HCT116 (cell line): ENCODE measurements at regions not wholly inside any gene's neighbourhood (a gene's known extent, or its start where the extent isn't known, plus 50 kb on each side); places are given as distances from the start of the nearest gene placed in this dataset.

Experiments used
- ATAC-seq: fragments of 200-7000 bp; cut with Tn5 transposase; 2 replicates; pipeline ENCODE4 v1.9.1; 2020; ENCODE audit warnings: mild to moderate bottlenecking, moderate library complexity
- BruUV-seq: library from RNA; stranded (reverse); fragments of 400-500 nt; replicated peaks from 2 replicates; lab custom pipeline; 2021; lab: Mats Ljungman, UMichigan
- CTCF ChIA-PET: fragments of 300-600 bp; sonication (Branson Sonifier 250); formaldehyde crosslinking; loops from one replicate; lab custom pipeline; 2021; ENCODE audit warnings: antibody characterized with exemption; lab: Charles Lee
- POLR2A ChIA-PET: fragments of 300-600, 350-600 bp; sonication (Branson Sonifier 250); formaldehyde crosslinking; loops from one replicate; lab custom pipeline; 2021; ENCODE audit warnings: antibody characterized with exemption; lab: Charles Lee
- RAD21 ChIA-PET, 2 experiments: fragments of 300-600 bp; sonication (Branson Sonifier 250); formaldehyde crosslinking; loops; one replicate each; lab custom pipeline; 2023; ENCODE audit warnings: low total read pairs in 2 of 2; ENCODE audit not compliant: uncharacterized antibody in 2 of 2, unreplicated experiment in 2 of 2, low non-redundant PET in 1 of 2; lab: Charles Lee
- DNase-seq: peaks from one replicate; pipeline ENCODE4 v3.0.0-alpha.2; 2010; ENCODE audit warnings: low read depth, low spot score
- H2AFZ ChIP-seq: fragments of 200-600 bp; shearing (Covaris generic), sonication (generic); 2 replicates; pipeline ENCODE4 v1.6.1; 2017; ENCODE audit warnings: low read depth, mixed run types, mixed read lengths, antibody characterized with exemption, low read length; ENCODE audit not compliant: poor library complexity, severe bottlenecking
- H3K27ac ChIP-seq: 2 replicates; pipeline ENCODE4 v1.5.1; 2012; ENCODE audit warnings: low read depth, low read length
- H3K27me3 ChIP-seq: fragments of 200-600 bp; sonication (generic); 2 replicates; pipeline ENCODE4 v1.6.1; 2016; ENCODE audit warnings: mixed run types, low read length, mixed read lengths; ENCODE audit not compliant: insufficient read depth
- H3K36me3 ChIP-seq, 2 experiments: fragments of 200-500 bp in 1 of 2; fragments of 200-600 bp in 1 of 2; sonication (Bioruptor generic) in 1 of 2; sonication (generic) in 1 of 2; 2 replicates each; pipeline versions ENCODE4 v1.5.1 to v1.6.1; 2014 to 2016; ENCODE audit warnings: low read length in 2 of 2, inconsistent platforms in 1 of 2, mixed read lengths in 1 of 2, mixed run types in 1 of 2; ENCODE audit not compliant: insufficient read depth in 2 of 2, control insufficient read depth in 1 of 2
- H3K4me1 ChIP-seq, 2 experiments: fragments of 200-600 bp in 1 of 2; sonication (generic) in 1 of 2; 2 replicates each; pipeline versions ENCODE4 v1.5.1 to v1.6.1; 2012 to 2017; ENCODE audit warnings: low read length in 2 of 2, inconsistent platforms in 1 of 2, mild to moderate bottlenecking in 1 of 2, mixed read lengths in 1 of 2, mixed run types in 1 of 2, moderate library complexity in 1 of 2; ENCODE audit not compliant: insufficient read depth in 2 of 2, control insufficient read depth in 1 of 2
- H3K4me2 ChIP-seq: fragments of 200-600 bp; sonication (generic); 2 replicates; pipeline ENCODE4 v1.6.1; 2017; ENCODE audit warnings: mixed run types, low read length, mixed read lengths
- H3K4me3 ChIP-seq, 2 experiments: fragments of 200-600 bp in 1 of 2; sonication (generic) in 1 of 2; replicated peaks in 1 of 2; 2 replicates each; pipeline ENCODE4 v1.5.1; 2011 to 2016; ENCODE audit warnings: low read length in 2 of 2, control low read depth in 1 of 2, low read depth in 1 of 2, mild to moderate bottlenecking in 1 of 2, mixed read lengths in 1 of 2, mixed run types in 1 of 2
- H3K79me2 ChIP-seq: fragments of 200-600 bp; sonication (generic); 2 replicates; pipeline ENCODE4 v1.6.1; 2017; ENCODE audit warnings: mild to moderate bottlenecking, mixed run types, low read length, moderate library complexity, mixed read lengths; ENCODE audit not compliant: insufficient read depth
- H3K9ac ChIP-seq: fragments of 200-600 bp; sonication (generic); 2 replicates; pipeline ENCODE4 v1.6.1; 2016; ENCODE audit warnings: low read length, mixed read lengths
- H3K9me2 ChIP-seq: fragments of 200-600 bp; sonication (generic), shearing (Covaris generic); 2 replicates; pipeline ENCODE4 v1.6.1; 2017; ENCODE audit warnings: mixed run types, mild to moderate bottlenecking, moderate library complexity; ENCODE audit not compliant: insufficient read depth
- H3K9me3 ChIP-seq, 2 experiments: fragments of 200-500 bp in 1 of 2; fragments of 200-600 bp in 1 of 2; sonication (Bioruptor generic) in 1 of 2; sonication (generic) in 1 of 2; 2 replicates each; pipeline ENCODE4 v1.6.1; 2014 to 2017; ENCODE audit warnings: low read length in 2 of 2, mixed read lengths in 2 of 2, inconsistent platforms in 1 of 2, low read depth in 1 of 2, mild to moderate bottlenecking in 1 of 2, mixed run types in 1 of 2, moderate library complexity in 1 of 2; ENCODE audit not compliant: control insufficient read depth in 1 of 2, insufficient read depth in 1 of 2
- H4K20me1 ChIP-seq: fragments of 200-600 bp; sonication (generic), shearing (Covaris generic); 2 replicates; pipeline ENCODE4 v1.6.1; 2017; ENCODE audit warnings: mixed run types, mild to moderate bottlenecking, moderate library complexity; ENCODE audit not compliant: insufficient read depth
- CBX3 ChIP-seq: IDR thresholded peaks from 2 replicates; pipeline ENCODE4 v1.6.1; 2012; ENCODE audit warnings: low read depth
- CEBPB ChIP-seq: IDR thresholded peaks from 2 replicates; pipeline ENCODE4 v1.6.1; 2012; ENCODE audit warnings: low read depth
- ELF1 ChIP-seq: IDR thresholded peaks from 2 replicates; pipeline ENCODE4 v1.6.1; 2012; ENCODE audit warnings: low read depth, borderline replicate concordance
- FOSL1 ChIP-seq: IDR thresholded peaks from 2 replicates; pipeline ENCODE4 v1.6.1; 2012; ENCODE audit warnings: low read depth
- JUND ChIP-seq: IDR thresholded peaks from 2 replicates; pipeline ENCODE4 v1.6.1; 2012
- POLR2A ChIP-seq: IDR thresholded peaks from 2 replicates; pipeline ENCODE4 v1.7.0; 2011; ENCODE audit warnings: borderline replicate concordance; ENCODE audit not compliant: insufficient read depth, insufficient read length; ENCODE audit errors: extremely low read depth
- POLR2AphosphoS5 ChIP-seq: IDR thresholded peaks from 2 replicates; pipeline ENCODE4 v1.6.1; 2011; ENCODE audit warnings: mild to moderate bottlenecking, low read depth, low read length, moderate library complexity
- RAD21 ChIP-seq: IDR thresholded peaks from 2 replicates; pipeline ENCODE4 v1.6.1; 2012; ENCODE audit warnings: low read depth, mild to moderate bottlenecking
- SIN3A ChIP-seq: IDR thresholded peaks from 2 replicates; pipeline ENCODE4 v1.6.1; 2012; ENCODE audit warnings: low read depth
- SP1 ChIP-seq: IDR thresholded peaks from 2 replicates; pipeline ENCODE4 v1.6.1; 2012; ENCODE audit warnings: low read depth
- SRF ChIP-seq: IDR thresholded peaks from 2 replicates; pipeline ENCODE4 v1.6.1; 2012; ENCODE audit warnings: low read depth
- TCF7L2 ChIP-seq: IDR thresholded peaks from 2 replicates; pipeline ENCODE4 v1.7.0; 2011; ENCODE audit warnings: borderline replicate concordance, inconsistent platforms; ENCODE audit not compliant: insufficient read depth, insufficient read length; ENCODE audit errors: extremely low read depth
- ZNF274 ChIP-seq: fragments of 200-500 bp; sonication (Bioruptor generic); IDR thresholded peaks from 2 replicates; pipeline ENCODE4 v1.6.1; 2014; ENCODE audit warnings: mild to moderate bottlenecking, low read depth, low read length, inconsistent platforms
- intact Hi-C: fragments of 100-400 bp; cut with micrococcal nuclease; formaldehyde crosslinking; loops from 2 replicates; pipeline ENCODE4 v1.10.0; 2022
- TF ChIP-seq, protein P1 (sequence below): IDR thresholded peaks from 2 replicates; pipeline ENCODE4 v1.6.1; 2011; ENCODE audit warnings: mild to moderate bottlenecking, low read length, moderate library complexity; ENCODE audit not compliant: insufficient replicate concordance; ENCODE audit errors: extremely low read depth
- TF ChIP-seq, protein P2 (sequence below): IDR thresholded peaks from 2 replicates; pipeline ENCODE4 v1.6.1; 2012

- intact Hi-C loops = no loop called here
- H3K27me3 ChIP-seq = no peaks in the 10 kb centered on the region
- H3K79me2 ChIP-seq = no peaks in the 10 kb centered on the region
- H3K9ac ChIP-seq = no peak overlapping the region
- H3K9me3 ChIP-seq = no peaks in the 10 kb centered on the region
- H2AFZ ChIP-seq = no peak overlapping the region
- no peaks in the 10 kb centered on the region for H4K20me1 ChIP-seq
- no TSS peak for BruUV-seq
- POLR2A ChIA-PET = no interaction called here
- no peaks in the 10 kb centered on the region for H3K4me1 ChIP-seq
- no peak overlapping the region for H3K4me3 ChIP-seq
- H3K36me3 ChIP-seq = no peaks in the 10 kb centered on the region
- TF ChIP-seq, protein P1, sequence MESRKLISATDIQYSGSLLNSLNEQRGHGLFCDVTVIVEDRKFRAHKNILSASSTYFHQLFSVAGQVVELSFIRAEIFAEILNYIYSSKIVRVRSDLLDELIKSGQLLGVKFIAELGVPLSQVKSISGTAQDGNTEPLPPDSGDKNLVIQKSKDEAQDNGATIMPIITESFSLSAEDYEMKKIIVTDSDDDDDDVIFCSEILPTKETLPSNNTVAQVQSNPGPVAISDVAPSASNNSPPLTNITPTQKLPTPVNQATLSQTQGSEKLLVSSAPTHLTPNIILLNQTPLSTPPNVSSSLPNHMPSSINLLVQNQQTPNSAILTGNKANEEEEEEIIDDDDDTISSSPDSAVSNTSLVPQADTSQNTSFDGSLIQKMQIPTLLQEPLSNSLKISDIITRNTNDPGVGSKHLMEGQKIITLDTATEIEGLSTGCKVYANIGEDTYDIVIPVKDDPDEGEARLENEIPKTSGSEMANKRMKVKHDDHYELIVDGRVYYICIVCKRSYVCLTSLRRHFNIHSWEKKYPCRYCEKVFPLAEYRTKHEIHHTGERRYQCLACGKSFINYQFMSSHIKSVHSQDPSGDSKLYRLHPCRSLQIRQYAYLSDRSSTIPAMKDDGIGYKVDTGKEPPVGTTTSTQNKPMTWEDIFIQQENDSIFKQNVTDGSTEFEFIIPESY = no peak
- TF ChIP-seq SRF = no peak
- TF ChIP-seq SIN3A = no peak
- no peak for TF ChIP-seq CBX3
- no peak for TF ChIP-seq ZNF274
- no peaks in the 10 kb centered on the region for H3K9me2 ChIP-seq
- CTCF ChIA-PET = no interaction called here
- no peak overlapping the region for H3K27ac ChIP-seq
- DNase-seq (no peak), ATAC-seq (no peak)
- H3K4me2 ChIP-seq = no peak overlapping the region
- RAD21 ChIA-PET = no interaction called here
Observed at GRCh38 chr16:17555176-17555575, 84.4 kb upstream of the XYLT1 start.

- H3K4me3 ChIP-seq = no peak overlapping the region
- ChIA-PET CTCF (interaction anchor here (0.8 kb wide), 1 partner anchor 27 kb away, joined by 4 read pairs; no protein-coding TSS in a partner anchor), POLR2A (no interaction called here), RAD21 (no interaction called here)
- no peaks in the 10 kb centered on the region for H3K36me3 ChIP-seq
- no peak overlapping the region for H2AFZ ChIP-seq
- DNase-seq = no peak
- intact Hi-C loops = no loop called here
- H3K9ac ChIP-seq = no peak overlapping the region
- BruUV-seq = no TSS peak
- peaks cover 12% of the 10 kb centered on the region; the same call in 1 of the 2 replicates for H3K27me3 ChIP-seq
- ATAC-seq = no peak
- TF ChIP-seq, protein P2, sequence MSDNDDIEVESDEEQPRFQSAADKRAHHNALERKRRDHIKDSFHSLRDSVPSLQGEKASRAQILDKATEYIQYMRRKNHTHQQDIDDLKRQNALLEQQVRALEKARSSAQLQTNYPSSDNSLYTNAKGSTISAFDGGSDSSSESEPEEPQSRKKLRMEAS = no peak
- TF ChIP-seq FOSL1 = no peak
- TF ChIP-seq JUND = no peak
- no peak for TF ChIP-seq POLR2A
- TF ChIP-seq, protein P1 = no peak
- TF ChIP-seq ELF1 = no peak
- TF ChIP-seq POLR2AphosphoS5 = no peak
- no peak for TF ChIP-seq TCF7L2
- TF ChIP-seq CEBPB = no peak
- TF ChIP-seq RAD21 = no peak
- TF ChIP-seq SP1 = no peak
- H3K9me2 ChIP-seq = no peaks in the 10 kb centered on the region
- no peaks in the 10 kb centered on the region for H3K4me1 ChIP-seq
- no peak overlapping the region for H3K4me2 ChIP-seq
- no peaks in the 10 kb centered on the region for H4K20me1 ChIP-seq
- H3K79me2 ChIP-seq = no peaks in the 10 kb centered on the region
- no peak overlapping the region for H3K27ac ChIP-seq
- no peaks in the 10 kb centered on the region for H3K9me3 ChIP-seq
Observed at GRCh38 chr16:17552351-17552750, 81.6 kb upstream of the XYLT1 start.
